Esophagus muscularis mucosa (tissue), 4 donors: ENCODE measurements at regions not wholly inside any gene's neighbourhood (a gene's known extent, or its start where the extent isn't known, plus 50 kb on each side); places are given as distances from the start of the nearest gene placed in this dataset.

Experiments used
- CTCF ChIP-seq, 3 experiments: fragments of 200-600 bp in 2 of 3; fragments of 450-650 bp in 1 of 3; sonication (generic) in 2 of 3; IDR thresholded peaks; one replicate each; pipeline ENCODE4 v1.5.1; 2017 to 2019; ENCODE audit warnings: antibody characterized with exemption in 3 of 3, mild to moderate bottlenecking in 2 of 3, moderate library complexity in 1 of 3
- EP300 ChIP-seq: sonication (generic); formaldehyde crosslinking; IDR thresholded peaks from one replicate; pipeline ENCODE4 v1.6.1; 2017; ENCODE audit warnings: antibody characterized with exemption
- POLR2A ChIP-seq: fragments of 450-650 bp; IDR thresholded peaks from one replicate; pipeline ENCODE4 v1.6.1; 2017; ENCODE audit warnings: antibody characterized with exemption, moderate library complexity, mild to moderate bottlenecking, low read depth
- POLR2AphosphoS5 ChIP-seq, 2 donors: sonication (generic); formaldehyde crosslinking; IDR thresholded peaks; one replicate each; pipeline ENCODE4 v1.6.1; 2017; ENCODE audit warnings: antibody characterized with exemption in 2 of 2

- no peak for TF ChIP-seq CTCF (IDR thresholded peaks at IDR 0.05)
- TF ChIP-seq POLR2A, result no peak
- no peak for TF ChIP-seq POLR2AphosphoS5 (IDR thresholded peaks at IDR 0.05)
- TF ChIP-seq EP300, result no peak
These were observed 1282.9 kb downstream of the TBC1D22A start for GRCh38 chr22:48045369-48045768.
